ENCODE measurements at regions not wholly inside any gene's neighbourhood (a gene's known extent, or its start where the extent isn't known, plus 50 kb on each side); places are given as distances from the start of the nearest gene placed in this dataset.

DNA sequence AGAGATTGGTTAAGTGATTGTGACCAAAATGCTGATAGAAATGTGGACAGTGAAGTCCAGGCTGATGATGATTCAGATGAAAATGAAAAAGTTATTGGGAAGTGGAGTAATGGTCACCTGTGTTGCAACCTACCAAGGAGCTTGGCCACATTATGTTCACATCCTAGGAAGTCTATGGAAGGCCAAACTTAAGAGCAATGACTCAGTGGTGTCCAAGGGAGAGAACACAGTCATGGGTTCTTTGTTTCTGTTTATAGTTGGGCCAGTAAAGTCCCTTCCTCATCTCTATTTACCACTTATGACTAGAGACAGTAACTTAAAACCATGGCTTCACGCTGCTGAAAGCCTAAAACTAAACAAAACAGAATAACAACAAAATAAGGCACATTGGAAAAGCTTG lies 555.3 kb upstream of the DAB2 start:
- TF ChIP-seq, protein P1, sequence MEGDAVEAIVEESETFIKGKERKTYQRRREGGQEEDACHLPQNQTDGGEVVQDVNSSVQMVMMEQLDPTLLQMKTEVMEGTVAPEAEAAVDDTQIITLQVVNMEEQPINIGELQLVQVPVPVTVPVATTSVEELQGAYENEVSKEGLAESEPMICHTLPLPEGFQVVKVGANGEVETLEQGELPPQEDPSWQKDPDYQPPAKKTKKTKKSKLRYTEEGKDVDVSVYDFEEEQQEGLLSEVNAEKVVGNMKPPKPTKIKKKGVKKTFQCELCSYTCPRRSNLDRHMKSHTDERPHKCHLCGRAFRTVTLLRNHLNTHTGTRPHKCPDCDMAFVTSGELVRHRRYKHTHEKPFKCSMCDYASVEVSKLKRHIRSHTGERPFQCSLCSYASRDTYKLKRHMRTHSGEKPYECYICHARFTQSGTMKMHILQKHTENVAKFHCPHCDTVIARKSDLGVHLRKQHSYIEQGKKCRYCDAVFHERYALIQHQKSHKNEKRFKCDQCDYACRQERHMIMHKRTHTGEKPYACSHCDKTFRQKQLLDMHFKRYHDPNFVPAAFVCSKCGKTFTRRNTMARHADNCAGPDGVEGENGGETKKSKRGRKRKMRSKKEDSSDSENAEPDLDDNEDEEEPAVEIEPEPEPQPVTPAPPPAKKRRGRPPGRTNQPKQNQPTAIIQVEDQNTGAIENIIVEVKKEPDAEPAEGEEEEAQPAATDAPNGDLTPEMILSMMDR (conservative IDR thresholded peaks at IDR 0.05 in 1 of 2, IDR thresholded peaks at IDR 0.05 in 1 of 2; ENCODE audit: low read depth in 1 of 2, low read length in 2 of 2) = no peak
- TF ChIP-seq EZH2 (IDR thresholded peaks at IDR 0.05; ENCODE audit: low read length, missing control alignments) = no peak

Measured in fibroblast of lung (primary cell).